ENCODE measurements at regions not wholly inside any gene's neighbourhood (a gene's known extent, or its start where the extent isn't known, plus 50 kb on each side); places are given as distances from the start of the nearest gene placed in this dataset.

GRCh38 chr15:53323191-53323590, 436.3 kb downstream of the WDR72 start:
- TF ChIP-seq CTCF (IDR thresholded peaks at IDR 0.05; ENCODE audit: poor library complexity) = no peak
- no peak for TF ChIP-seq EZH2phosphoT487 (IDR thresholded peaks at IDR 0.05; ENCODE audit: low read depth, severe bottlenecking, unreplicated experiment)
